Activated CD4-positive, alpha-beta memory T cell treated with anti-CD3 and anti-CD28 coated beads for 36 hours (primary cell): ENCODE measurements at regions not wholly inside any gene's neighbourhood (a gene's known extent, or its start where the extent isn't known, plus 50 kb on each side); places are given as distances from the start of the nearest gene placed in this dataset.

ENCODE experiments used
- CTCF ChIA-PET: fragments of 350-600 bp; sonication (Branson Sonifier 250); formaldehyde crosslinking; loops from one replicate; lab custom pipeline; 2021; ENCODE audit warnings: antibody characterized with exemption, inconsistent platforms; lab: Charles Lee
- POLR2A ChIA-PET: fragments of 350-600 bp; sonication (Branson Sonifier 250); formaldehyde crosslinking; loops from one replicate; lab custom pipeline; 2021; ENCODE audit warnings: antibody characterized with exemption; lab: Charles Lee
- DNase-seq: peaks from one replicate; pipeline ENCODE4 v3.0.0-alpha.2; 2020
- H3K27ac Mint-ChIP-seq: one replicate; pipeline ENCODE4 v1.8.0; 2021; ENCODE audit warnings: mixed read lengths
- H3K27me3 Mint-ChIP-seq: one replicate; pipeline ENCODE4 v1.8.0; 2021; ENCODE audit warnings: mixed read lengths
- H3K36me3 Mint-ChIP-seq: one replicate; pipeline ENCODE4 v1.8.0; 2021; ENCODE audit warnings: mixed read lengths
- H3K4me1 Mint-ChIP-seq: one replicate; pipeline ENCODE4 v1.8.0; 2021; ENCODE audit warnings: low read depth, mixed read lengths
- H3K4me3 Mint-ChIP-seq: one replicate; pipeline ENCODE4 v1.8.0; 2021; ENCODE audit warnings: mild to moderate bottlenecking, mixed read lengths
- H3K9me3 Mint-ChIP-seq: one replicate; pipeline ENCODE4 v1.8.0; 2021; ENCODE audit warnings: mixed read lengths
- intact Hi-C: fragments of 100-400 bp; cut with micrococcal nuclease; formaldehyde crosslinking; loops from one replicate; pipeline ENCODE4 v1.15.1; 2023

- ChIA-PET CTCF (no interaction called here), POLR2A (no interaction called here)
- no peak overlapping the region for H3K27ac Mint-ChIP-seq
- intact Hi-C loops, result no loop called here
- no peaks in the 10 kb centered on the region for H3K9me3 Mint-ChIP-seq
- H3K4me1 Mint-ChIP-seq, result no peaks in the 10 kb centered on the region
- H3K27me3 Mint-ChIP-seq, result no peaks in the 10 kb centered on the region
- DNase-seq, result no peak
- no peaks in the 10 kb centered on the region for H3K36me3 Mint-ChIP-seq
- H3K4me3 Mint-ChIP-seq, result no peak overlapping the region
Observed at GRCh38 chr14:52119030-52119429, 50.2 kb upstream of the NID2 start.
